ENCODE measurements at regions not wholly inside any gene's neighbourhood (a gene's known extent, or its start where the extent isn't known, plus 50 kb on each side); places are given as distances from the start of the nearest gene placed in this dataset.

DNA sequence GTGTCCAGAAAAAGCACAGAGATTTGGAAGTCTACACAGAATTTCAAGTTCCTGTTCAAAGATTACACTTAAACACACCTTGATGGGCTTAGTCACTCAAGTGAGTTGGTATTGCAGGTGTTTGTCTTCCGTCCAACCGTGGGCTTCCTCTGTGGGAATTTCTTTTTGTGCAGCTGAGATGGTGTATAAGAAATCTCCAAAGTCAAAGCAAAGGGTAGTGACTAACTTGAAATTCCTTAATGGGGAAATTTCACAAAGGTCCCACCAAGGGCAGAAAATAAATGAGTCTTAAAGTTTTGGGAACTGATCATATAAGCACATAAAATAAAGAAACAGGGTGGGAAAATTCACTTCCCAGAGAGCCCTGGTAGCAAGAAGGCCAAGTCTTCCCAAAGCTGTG is 102.0 kb upstream of the TNFAIP3 start:
- DNase-seq, result no peak
- no peak for ATAC-seq
- in situ Hi-C loops (cut with MboI; ENCODE audit: low sequenced_read_pairs in 4 of 4), result no loop called here

DNA sequence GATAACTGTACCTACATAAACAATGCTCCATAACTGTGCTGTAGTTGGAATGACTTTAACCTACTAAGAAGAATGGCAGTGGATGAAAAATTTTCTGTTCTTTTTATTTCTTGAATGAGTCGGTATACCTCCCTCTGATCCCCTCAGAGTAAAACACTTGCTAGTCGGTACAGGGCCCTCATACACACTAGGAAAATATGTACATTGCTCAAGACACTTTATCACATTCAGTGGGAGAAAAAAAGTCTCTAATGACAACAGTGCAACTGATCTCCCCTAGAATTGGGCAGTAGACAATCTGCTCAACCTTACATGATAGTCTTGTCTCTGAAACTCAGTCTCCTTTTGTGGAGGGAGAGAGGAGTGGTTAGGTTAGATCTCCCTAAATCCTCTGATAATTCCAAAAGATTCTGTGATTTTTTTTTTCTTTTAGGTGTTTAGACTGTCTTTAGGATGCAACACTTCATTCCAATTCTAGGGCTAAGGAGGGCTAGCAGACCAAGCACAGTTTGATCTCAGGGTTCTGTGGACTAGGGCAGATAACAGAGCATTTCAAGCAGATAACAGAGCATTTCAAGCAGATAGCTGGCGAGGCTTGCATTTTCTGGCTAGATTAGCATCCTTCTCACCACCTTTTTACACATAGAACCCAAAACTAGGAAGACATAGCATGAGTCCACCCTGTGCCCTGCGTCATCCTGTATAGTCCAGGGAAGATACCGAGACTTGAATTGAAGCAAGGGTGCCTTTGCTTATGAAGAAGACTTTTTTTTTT is 100.3 kb upstream of the TNFAIP3 start:
- no peak for TF ChIP-seq POLR2A (IDR thresholded peaks at IDR 0.05)
- TF ChIP-seq, protein P1, sequence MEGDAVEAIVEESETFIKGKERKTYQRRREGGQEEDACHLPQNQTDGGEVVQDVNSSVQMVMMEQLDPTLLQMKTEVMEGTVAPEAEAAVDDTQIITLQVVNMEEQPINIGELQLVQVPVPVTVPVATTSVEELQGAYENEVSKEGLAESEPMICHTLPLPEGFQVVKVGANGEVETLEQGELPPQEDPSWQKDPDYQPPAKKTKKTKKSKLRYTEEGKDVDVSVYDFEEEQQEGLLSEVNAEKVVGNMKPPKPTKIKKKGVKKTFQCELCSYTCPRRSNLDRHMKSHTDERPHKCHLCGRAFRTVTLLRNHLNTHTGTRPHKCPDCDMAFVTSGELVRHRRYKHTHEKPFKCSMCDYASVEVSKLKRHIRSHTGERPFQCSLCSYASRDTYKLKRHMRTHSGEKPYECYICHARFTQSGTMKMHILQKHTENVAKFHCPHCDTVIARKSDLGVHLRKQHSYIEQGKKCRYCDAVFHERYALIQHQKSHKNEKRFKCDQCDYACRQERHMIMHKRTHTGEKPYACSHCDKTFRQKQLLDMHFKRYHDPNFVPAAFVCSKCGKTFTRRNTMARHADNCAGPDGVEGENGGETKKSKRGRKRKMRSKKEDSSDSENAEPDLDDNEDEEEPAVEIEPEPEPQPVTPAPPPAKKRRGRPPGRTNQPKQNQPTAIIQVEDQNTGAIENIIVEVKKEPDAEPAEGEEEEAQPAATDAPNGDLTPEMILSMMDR (IDR thresholded peaks at IDR 0.05 in 4 of 5, conservative IDR thresholded peaks at IDR 0.05 in 1 of 5), result no peak
- no peaks in the 10 kb centered on the region for H3K9me3 ChIP-seq
- intact Hi-C loops (cut with DNase I; ENCODE audit: low total_unique reads), result no loop called here
- no peaks in the 10 kb centered on the region for H3K27me3 ChIP-seq
- H3K4me3 ChIP-seq, result no peak overlapping the region
- H3K36me3 ChIP-seq, result no peaks in the 10 kb centered on the region
- H3K4me1 ChIP-seq, result no peaks in the 10 kb centered on the region
- DNase-seq (no peak), ATAC-seq (no peak)
- in situ Hi-C loops (cut with MboI; ENCODE audit: low sequenced_read_pairs in 4 of 4), result no loop called here
- no peak overlapping the region for H3K27ac ChIP-seq

More for the DNA sequence above, 102.0 kb upstream of the TNFAIP3 start:
- Histone ChIP-seq H3K4me3 (no peak overlapping the region), H3K4me1 (no peaks in the 10 kb centered on the region), H3K27me3 (no peaks in the 10 kb centered on the region), H3K27ac (no peak overlapping the region), H3K36me3 (no peaks in the 10 kb centered on the region), H3K9me3 (no peaks in the 10 kb centered on the region)
- TF ChIP-seq POLR2A (IDR thresholded peaks at IDR 0.05), result no peak
- TF ChIP-seq, protein P1 (IDR thresholded peaks at IDR 0.05 in 4 of 5, conservative IDR thresholded peaks at IDR 0.05 in 1 of 5), result no peak
- intact Hi-C loops (cut with DNase I; ENCODE audit: low total_unique reads), result no loop called here

DNA sequence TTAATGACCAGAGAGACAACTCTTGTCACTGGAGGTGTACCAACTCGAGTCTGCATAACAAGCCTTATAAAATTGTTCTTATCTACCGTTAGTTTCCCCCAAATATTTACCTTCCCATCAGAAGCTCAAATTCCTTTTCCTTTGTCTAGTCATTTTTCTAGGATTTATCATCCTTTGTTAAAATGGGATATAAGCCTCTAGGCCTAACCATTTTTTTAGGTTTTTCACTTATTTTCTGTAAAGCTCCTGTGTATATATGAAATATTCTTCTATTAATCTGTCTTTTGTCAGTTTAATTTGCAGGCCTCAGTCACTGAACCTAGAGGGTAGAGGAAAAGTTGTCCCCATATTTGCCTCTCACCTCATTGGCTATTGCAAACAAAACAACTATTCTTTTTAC is 99.6 kb upstream of the TNFAIP3 start:
- in situ Hi-C loops (cut with MboI; ENCODE audit: low sequenced_read_pairs in 4 of 4), result no loop called here
- no peak overlapping the region for H3K27ac ChIP-seq

DNA sequence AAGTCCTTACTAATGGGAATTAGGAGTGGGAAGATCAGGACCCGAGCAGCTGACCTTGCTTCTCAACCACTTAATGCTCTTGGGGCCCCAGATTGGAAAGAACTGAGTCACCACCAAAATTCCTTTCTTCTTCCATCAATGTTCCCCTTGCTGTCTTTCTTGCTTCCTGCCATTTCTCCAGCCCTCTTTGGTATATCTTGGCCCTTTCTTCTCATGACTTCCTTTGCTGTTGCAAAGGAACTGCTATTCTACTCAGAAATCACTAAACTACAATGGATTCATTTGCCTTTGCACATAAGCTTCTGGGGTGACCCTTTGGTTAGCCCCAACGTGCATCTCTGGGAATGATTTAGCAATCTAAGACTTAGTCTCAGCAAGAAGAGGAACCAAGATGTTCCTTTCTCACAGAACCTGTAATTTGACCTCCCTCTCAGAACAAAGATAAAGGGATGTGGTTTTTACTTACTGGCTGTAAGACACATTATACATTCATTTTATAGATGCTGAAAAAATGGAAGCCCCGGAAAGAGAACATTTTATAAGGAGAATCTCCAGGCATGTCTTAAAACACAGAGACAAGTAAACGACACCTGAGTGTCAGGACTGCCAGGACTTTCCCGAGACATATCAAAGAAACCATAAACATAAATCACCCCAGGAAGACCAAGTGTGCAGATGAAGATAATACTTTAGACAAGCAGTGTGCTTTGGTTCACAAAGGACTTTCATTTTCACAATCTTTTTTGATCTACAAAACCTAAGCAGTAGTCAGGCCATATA is 99.0 kb upstream of the TNFAIP3 start:
- no peaks in the 10 kb centered on the region for H3K4me1 ChIP-seq
- no peaks in the 10 kb centered on the region for H3K36me3 ChIP-seq
- intact Hi-C loops (cut with DNase I; ENCODE audit: low total_unique reads) (no loop called here), in situ Hi-C loops (cut with MboI; ENCODE audit: low sequenced_read_pairs in 4 of 4) (no loop called here)
- no peak for TF ChIP-seq POLR2A (IDR thresholded peaks at IDR 0.05)
- TF ChIP-seq, protein P1 (IDR thresholded peaks at IDR 0.05 in 4 of 5, conservative IDR thresholded peaks at IDR 0.05 in 1 of 5), result no peak
- H3K27me3 ChIP-seq, result no peaks in the 10 kb centered on the region
- ATAC-seq, result no peak
- H3K27ac ChIP-seq, result no peak overlapping the region
- no peak for DNase-seq
- no peaks in the 10 kb centered on the region for H3K9me3 ChIP-seq
- H3K4me3 ChIP-seq, result no peak overlapping the region

More for the DNA sequence above, 99.6 kb upstream of the TNFAIP3 start:
- TF ChIP-seq, protein P1 (IDR thresholded peaks at IDR 0.05 in 4 of 5, conservative IDR thresholded peaks at IDR 0.05 in 1 of 5), result no peak
- no peak for TF ChIP-seq POLR2A (IDR thresholded peaks at IDR 0.05)
- H3K4me3 ChIP-seq, result no peak overlapping the region
- no peaks in the 10 kb centered on the region for H3K36me3 ChIP-seq
- no peak for DNase-seq
- no peak for ATAC-seq
- intact Hi-C loops (cut with DNase I; ENCODE audit: low total_unique reads), result no loop called here
- H3K27me3 ChIP-seq, result no peaks in the 10 kb centered on the region
- no peaks in the 10 kb centered on the region for H3K4me1 ChIP-seq
- no peaks in the 10 kb centered on the region for H3K9me3 ChIP-seq
